ENCODE measurements at regions not wholly inside any gene's neighbourhood (a gene's known extent, or its start where the extent isn't known, plus 50 kb on each side); places are given as distances from the start of the nearest gene placed in this dataset.

DNA sequence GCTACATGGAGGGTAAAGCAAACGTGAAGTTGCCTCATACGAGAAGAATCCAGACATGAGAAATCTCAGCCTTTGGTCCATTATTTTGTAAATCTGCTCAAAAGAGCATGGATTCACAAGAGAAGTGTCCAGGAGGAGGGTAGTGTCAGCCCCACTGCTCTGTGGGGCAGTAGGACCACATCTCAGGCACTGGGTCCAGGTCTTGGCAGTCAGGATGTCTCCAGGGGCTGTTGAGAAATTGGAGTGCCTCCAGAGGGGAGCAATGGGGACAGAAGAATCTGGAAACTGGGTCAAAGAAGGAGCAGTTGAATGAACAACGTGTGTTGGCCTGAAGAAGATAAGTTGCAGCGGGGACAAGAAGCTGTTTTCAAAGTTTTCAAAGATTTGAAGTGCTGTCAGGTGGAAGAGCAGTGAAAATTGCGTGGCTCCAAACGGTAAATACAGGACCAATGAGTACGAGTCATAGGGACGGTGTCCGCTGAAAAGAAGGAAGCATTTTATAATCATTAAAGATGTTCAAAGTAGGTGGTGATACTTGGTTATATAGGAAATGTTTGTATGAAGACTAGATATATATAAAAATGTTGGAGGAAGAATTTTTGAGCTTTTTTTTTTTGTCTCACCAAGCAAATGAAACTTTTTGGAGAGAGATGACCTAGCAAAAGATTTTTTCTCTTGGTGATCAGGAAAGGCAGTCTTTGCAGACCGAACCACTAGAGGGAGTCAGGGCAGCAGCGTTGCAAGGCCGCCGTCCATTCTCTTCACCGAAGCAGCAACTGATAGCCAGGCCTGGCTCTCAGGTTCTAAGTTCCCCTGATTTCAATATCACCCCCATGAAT, 57.1 kb upstream of the ZBED3 start:
- Histone ChIP-seq H3K4me3 (no peak overlapping the region), H3K36me3 (no peaks in the 10 kb centered on the region), H3K27ac (no peak overlapping the region), H3K9me3 (no peaks in the 10 kb centered on the region), H3K27me3 (no peaks in the 10 kb centered on the region), H3K4me1 (no peaks in the 10 kb centered on the region)
- intact Hi-C loops (cut with DNase I; ENCODE audit: low total_unique reads): loop anchor here (1.0 to 2.0 kb wide), 2 partner anchors 95 to 348 kb away; partner anchors contain the start of gene WDR41
- in situ Hi-C loops (cut with MboI; ENCODE audit: low sequenced_read_pairs in 4 of 4): loop anchor here in 2 of 4 donors (10.0 to 25.0 kb wide), 2 partner anchors 341 to 343 kb away; partner anchors contain the start of gene WDR41 (in 1 of the 2)
- peak; percentile 36 to 79 (median 51) for TF ChIP-seq CTCF (IDR thresholded peaks at IDR 0.05 in 4 of 5, conservative IDR thresholded peaks at IDR 0.05 in 1 of 5)
- no peak for TF ChIP-seq POLR2A (IDR thresholded peaks at IDR 0.05)
- DNase-seq (peak; percentile 36 to 51), ATAC-seq (peak; percentile 74 to 81)

DNA sequence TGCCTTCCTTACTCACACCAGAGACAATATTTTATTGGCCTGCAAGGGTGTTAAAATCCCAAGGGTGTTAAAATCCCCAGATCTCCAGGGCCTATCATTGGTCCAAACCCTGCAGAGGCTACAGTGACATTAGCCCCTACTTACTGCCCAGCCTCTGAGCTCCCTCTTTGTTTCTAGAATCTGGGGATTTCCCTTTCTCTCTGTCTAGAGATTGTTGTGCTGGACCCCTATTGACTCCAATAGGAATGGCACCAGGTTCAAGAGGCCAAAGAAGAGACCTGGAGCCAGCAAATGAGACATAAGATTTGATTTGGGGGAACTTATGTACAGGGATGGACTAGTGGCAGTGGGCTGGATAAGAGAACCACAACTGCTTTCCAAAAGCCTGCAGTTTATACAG, 53.3 kb upstream of the ZBED3 start:
- H3K4me3 ChIP-seq: no peak overlapping the region
- no peak for TF ChIP-seq CTCF (IDR thresholded peaks at IDR 0.05 in 4 of 5, conservative IDR thresholded peaks at IDR 0.05 in 1 of 5)
- no peak for TF ChIP-seq POLR2A (IDR thresholded peaks at IDR 0.05)
- DNase-seq: no peak
- no peaks in the 10 kb centered on the region for H3K9me3 ChIP-seq
- in situ Hi-C loops (cut with MboI; ENCODE audit: low sequenced_read_pairs in 4 of 4) (loop anchor here in 2 of 4 donors (10.0 to 25.0 kb wide), 2 partner anchors 344 to 347 kb away; partner anchors contain the start of gene WDR41 (in 1 of the 2)), intact Hi-C loops (cut with DNase I; ENCODE audit: low total_unique reads) (no loop called here)
- H3K4me1 ChIP-seq: no peaks in the 10 kb centered on the region
- H3K36me3 ChIP-seq: no peaks in the 10 kb centered on the region
- no peak overlapping the region for H3K27ac ChIP-seq
- no peaks in the 10 kb centered on the region for H3K27me3 ChIP-seq
- ATAC-seq: no peak

DNA sequence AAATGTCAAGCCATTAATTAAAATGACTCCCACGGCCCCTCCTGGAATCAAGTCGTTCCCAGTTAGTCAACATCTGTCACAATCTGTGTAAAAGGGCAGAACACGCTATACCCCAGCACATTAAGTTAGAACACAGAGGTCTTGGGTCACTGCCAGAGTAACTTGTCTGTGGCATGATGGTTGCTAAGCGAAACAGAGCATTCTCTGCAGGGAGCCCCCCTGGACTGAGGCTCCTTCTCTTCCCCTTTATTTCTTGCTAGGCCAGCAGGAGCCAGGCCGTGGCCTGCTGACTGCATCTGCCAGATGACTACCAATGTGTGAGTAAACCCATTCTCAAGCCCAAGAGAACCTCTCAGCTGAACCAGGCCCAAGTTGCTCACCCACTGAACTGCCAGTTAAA, 51.9 kb upstream of the ZBED3 start:
- no peaks in the 10 kb centered on the region for H3K9me3 ChIP-seq
- H3K27me3 ChIP-seq: no peaks in the 10 kb centered on the region
- no peaks in the 10 kb centered on the region for H3K36me3 ChIP-seq
- ATAC-seq: peak; percentile 44 to 83
- peak; percentile 17 to 25 for DNase-seq
- in situ Hi-C loops (cut with MboI; ENCODE audit: low sequenced_read_pairs in 4 of 4): loop anchor here in 1 of 4 donors (25.0 kb wide), 1 partner anchor 348 kb away; the partner anchor contains the start of gene WDR41
- H3K27ac ChIP-seq: no peak overlapping the region
- intact Hi-C loops (cut with DNase I; ENCODE audit: low total_unique reads): no loop called here
- H3K4me3 ChIP-seq: no peak overlapping the region
- TF ChIP-seq CTCF (IDR thresholded peaks at IDR 0.05 in 4 of 5, conservative IDR thresholded peaks at IDR 0.05 in 1 of 5) (no peak), POLR2A (IDR thresholded peaks at IDR 0.05) (no peak)
- no peaks in the 10 kb centered on the region for H3K4me1 ChIP-seq
